Vagina (tissue), 2 donors: ENCODE measurements at regions not wholly inside any gene's neighbourhood (a gene's known extent, or its start where the extent isn't known, plus 50 kb on each side); places are given as distances from the start of the nearest gene placed in this dataset.

ENCODE experiments used
- DNase-seq, 2 donors: peaks; one replicate each; pipeline ENCODE4 v3.0.0-alpha.2; 2017; ENCODE audit errors: extremely low spot score in 2 of 2
- H3K27ac ChIP-seq: fragments of 200-600 bp; sonication (generic); one replicate; pipeline ENCODE4 v1.5.1; 2019
- H3K27me3 ChIP-seq: fragments of 200-600 bp; sonication (generic); one replicate; pipeline ENCODE4 v1.5.1; 2019
- H3K36me3 ChIP-seq, 2 donors: fragments of 200-600 bp; sonication (generic); one replicate each; pipeline ENCODE4 v1.5.1; 2017 to 2019
- H3K4me1 ChIP-seq: fragments of 200-600 bp; sonication (generic); one replicate; pipeline ENCODE4 v1.5.1; 2019
- H3K4me3 ChIP-seq, 2 donors: fragments of 200-600 bp; sonication (generic); 1 replicate in 1 of 2; 2 replicates in 1 of 2; pipeline ENCODE4 v1.5.1; 2016 to 2019
- H3K9me3 ChIP-seq: fragments of 200-600 bp; sonication (generic); one replicate; pipeline ENCODE4 v1.5.1; 2019
- CTCF ChIP-seq, 3 experiments: fragments of 450-650 bp in 2 of 3; fragments of 200-600 bp in 1 of 3; sonication (generic) in 1 of 3; IDR thresholded peaks; one replicate each; pipeline ENCODE4 v1.5.1; 2017 to 2019; ENCODE audit warnings: antibody characterized with exemption in 3 of 3, mild to moderate bottlenecking in 2 of 3, moderate library complexity in 2 of 3
- POLR2A ChIP-seq, 2 donors: fragments of 450-650 bp; IDR thresholded peaks; one replicate each; pipeline ENCODE4 v1.6.1; 2017; ENCODE audit warnings: antibody characterized with exemption in 2 of 2, mild to moderate bottlenecking in 2 of 2, moderate library complexity in 2 of 2
- POLR2AphosphoS5 ChIP-seq, 2 donors: sonication (generic); formaldehyde crosslinking; IDR thresholded peaks; one replicate each; pipeline ENCODE4 v1.9.0; 2017; ENCODE audit warnings: antibody characterized with exemption in 2 of 2, mild to moderate bottlenecking in 2 of 2, low read depth in 1 of 2; ENCODE audit not compliant: insufficient read depth in 1 of 2
- intact Hi-C: fragments of 100-400 bp; cut with DNase I; formaldehyde crosslinking; loops from one replicate; pipeline ENCODE4 v1.15.1; 2023

GRCh38 chr12:24278832-24279231 lies 329.4 kb upstream of the SOX5 start:
- Histone ChIP-seq H3K9me3 (no peaks in the 10 kb centered on the region), H3K4me1 (no peaks in the 10 kb centered on the region), H3K4me3 (no peak overlapping the region), H3K36me3 (no peaks in the 10 kb centered on the region), H3K27me3 (no peaks in the 10 kb centered on the region), H3K27ac (no peak overlapping the region)
- intact Hi-C loops, result no loop called here
- DNase-seq, result no peak
- no peak for TF ChIP-seq POLR2A (IDR thresholded peaks at IDR 0.05)
- no peak for TF ChIP-seq CTCF (IDR thresholded peaks at IDR 0.05)
- TF ChIP-seq POLR2AphosphoS5 (IDR thresholded peaks at IDR 0.05; ENCODE audit: insufficient read depth in 1 of 2, low read depth in 1 of 2), result no peak

GRCh38 chr12:24270965-24271364 lies 321.5 kb upstream of the SOX5 start:
- intact Hi-C loops, result no loop called here
- H3K36me3 ChIP-seq, result no peaks in the 10 kb centered on the region
- no peaks in the 10 kb centered on the region for H3K4me1 ChIP-seq
- H3K27ac ChIP-seq, result no peak overlapping the region
- H3K4me3 ChIP-seq, result no peak overlapping the region
- H3K9me3 ChIP-seq, result no peaks in the 10 kb centered on the region
- no peaks in the 10 kb centered on the region for H3K27me3 ChIP-seq
- TF ChIP-seq POLR2AphosphoS5 (IDR thresholded peaks at IDR 0.05; ENCODE audit: insufficient read depth in 1 of 2, low read depth in 1 of 2), result no peak
- no peak for TF ChIP-seq CTCF (IDR thresholded peaks at IDR 0.05)
- no peak for TF ChIP-seq POLR2A (IDR thresholded peaks at IDR 0.05)
- DNase-seq, result no peak

GRCh38 chr12:24270464-24270863 lies 321.0 kb upstream of the SOX5 start:
- no peaks in the 10 kb centered on the region for H3K9me3 ChIP-seq
- H3K27me3 ChIP-seq, result no peaks in the 10 kb centered on the region
- TF ChIP-seq CTCF (IDR thresholded peaks at IDR 0.05), result no peak
- TF ChIP-seq POLR2A (IDR thresholded peaks at IDR 0.05), result no peak
- TF ChIP-seq POLR2AphosphoS5 (IDR thresholded peaks at IDR 0.05; ENCODE audit: insufficient read depth in 1 of 2, low read depth in 1 of 2), result no peak
- no peak overlapping the region for H3K27ac ChIP-seq
- intact Hi-C loops, result no loop called here
- H3K4me3 ChIP-seq, result no peak overlapping the region
- H3K36me3 ChIP-seq, result no peaks in the 10 kb centered on the region
- no peak for DNase-seq
- no peaks in the 10 kb centered on the region for H3K4me1 ChIP-seq

- Histone ChIP-seq H3K27ac (no peak overlapping the region), H3K36me3 (no peaks in the 10 kb centered on the region), H3K4me3 (no peak overlapping the region), H3K9me3 (no peaks in the 10 kb centered on the region), H3K27me3 (no peaks in the 10 kb centered on the region), H3K4me1 (no peaks in the 10 kb centered on the region)
- intact Hi-C loops, result no loop called here
- no peak for TF ChIP-seq POLR2A (IDR thresholded peaks at IDR 0.05)
- no peak for TF ChIP-seq POLR2AphosphoS5 (IDR thresholded peaks at IDR 0.05; ENCODE audit: insufficient read depth in 1 of 2, low read depth in 1 of 2)
- TF ChIP-seq CTCF (IDR thresholded peaks at IDR 0.05), result no peak
- no peak for DNase-seq
These were observed 319.3 kb upstream of the SOX5 start for GRCh38 chr12:24268663-24269186.

GRCh38 chr12:24266982-24267381 lies 317.5 kb upstream of the SOX5 start:
- H3K4me1 ChIP-seq, result no peaks in the 10 kb centered on the region
- no peaks in the 10 kb centered on the region for H3K36me3 ChIP-seq
- no peaks in the 10 kb centered on the region for H3K27me3 ChIP-seq
- H3K4me3 ChIP-seq, result no peak overlapping the region
- intact Hi-C loops, result no loop called here
- no peak for TF ChIP-seq POLR2A (IDR thresholded peaks at IDR 0.05)
- TF ChIP-seq CTCF (IDR thresholded peaks at IDR 0.05), result no peak
- TF ChIP-seq POLR2AphosphoS5 (IDR thresholded peaks at IDR 0.05; ENCODE audit: insufficient read depth in 1 of 2, low read depth in 1 of 2), result no peak
- H3K27ac ChIP-seq, result no peak overlapping the region
- no peak for DNase-seq
- H3K9me3 ChIP-seq, result no peaks in the 10 kb centered on the region
